ENCODE measurements at regions not wholly inside any gene's neighbourhood (a gene's known extent, or its start where the extent isn't known, plus 50 kb on each side); places are given as distances from the start of the nearest gene placed in this dataset.

DNA sequence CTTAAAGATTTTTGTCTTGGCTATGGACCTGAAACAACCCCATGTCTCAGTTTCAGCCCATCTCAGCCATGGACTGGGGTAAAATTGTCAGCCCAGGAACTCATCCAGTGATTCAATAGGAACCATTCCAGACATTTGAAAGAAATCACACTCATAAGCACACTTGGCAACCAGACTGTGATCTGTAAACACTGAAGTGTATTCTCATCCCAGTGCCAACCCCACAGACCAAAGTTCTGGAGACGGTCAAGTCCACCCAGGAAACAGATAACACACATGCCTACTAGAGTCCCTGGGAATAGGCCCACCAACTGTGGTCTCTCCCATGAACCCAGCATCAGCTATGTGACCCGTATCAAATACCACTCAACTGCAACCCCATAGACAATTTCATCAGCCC is 804.6 kb downstream of the TRHDE start:
- 21% methylated on average over 2 of the region's 2 CpGs for WGBS (ENCODE audit: insufficient coverage, low coverage, low lambda C conversion rate, missing lambda C conversion rate)
- intact Hi-C loops (cut with DNase I): no loop called here
- peak in 1 of 3 donors; percentile 79 for DNase-seq
- TF ChIP-seq CTCF (IDR thresholded peaks at IDR 0.05): no peak
- no peak for TF ChIP-seq POLR2A (IDR thresholded peaks at IDR 0.05)
- Histone ChIP-seq H3K4me1 (peaks cover 0 to 12% (median 6%) of the 10 kb centered on the region in 4 donors), H3K27me3 (no peaks in the 10 kb centered on the region), H3K36me3 (no peaks in the 10 kb centered on the region), H3K27ac (peak overlapping the region in 1 of 3 donors; percentile 5), H3K9me3 (no peaks in the 10 kb centered on the region), H3K4me3 (no peak overlapping the region)
- peak; percentile 96 to 99 (median 97) for ATAC-seq

DNA sequence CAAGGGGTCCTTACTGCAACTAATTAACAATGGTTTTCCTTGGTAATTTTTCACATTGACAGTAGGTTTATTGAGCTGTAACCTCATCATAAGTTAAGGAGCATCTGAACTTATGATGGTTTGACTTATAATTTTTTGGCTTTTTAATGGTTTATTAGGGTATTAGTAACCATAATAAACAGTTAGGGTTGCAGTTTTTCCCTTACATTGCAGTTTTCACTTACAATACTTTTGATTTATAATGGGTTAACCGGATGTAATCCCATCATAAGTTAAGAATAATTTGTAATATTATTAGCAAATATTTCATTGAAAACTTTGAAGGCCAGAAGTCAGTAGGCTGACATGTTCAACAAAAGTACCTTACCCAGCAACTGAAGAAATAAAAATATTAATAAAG is 811.6 kb downstream of the TRHDE start:
- Histone ChIP-seq H3K36me3 (no peaks in the 10 kb centered on the region), H3K9me3 (no peaks in the 10 kb centered on the region), H3K27ac (no peak overlapping the region), H3K4me3 (no peak overlapping the region), H3K4me1 (no peaks in the 10 kb centered on the region), H3K27me3 (no peaks in the 10 kb centered on the region)
- 64% methylated on average over 1 of the region's 1 CpG for WGBS (ENCODE audit: insufficient coverage, low coverage, low lambda C conversion rate, missing lambda C conversion rate)
- TF ChIP-seq CTCF (IDR thresholded peaks at IDR 0.05) (no peak), POLR2A (IDR thresholded peaks at IDR 0.05) (no peak)
- intact Hi-C loops (cut with DNase I): no loop called here
- ATAC-seq (no peak), DNase-seq (no peak)

DNA sequence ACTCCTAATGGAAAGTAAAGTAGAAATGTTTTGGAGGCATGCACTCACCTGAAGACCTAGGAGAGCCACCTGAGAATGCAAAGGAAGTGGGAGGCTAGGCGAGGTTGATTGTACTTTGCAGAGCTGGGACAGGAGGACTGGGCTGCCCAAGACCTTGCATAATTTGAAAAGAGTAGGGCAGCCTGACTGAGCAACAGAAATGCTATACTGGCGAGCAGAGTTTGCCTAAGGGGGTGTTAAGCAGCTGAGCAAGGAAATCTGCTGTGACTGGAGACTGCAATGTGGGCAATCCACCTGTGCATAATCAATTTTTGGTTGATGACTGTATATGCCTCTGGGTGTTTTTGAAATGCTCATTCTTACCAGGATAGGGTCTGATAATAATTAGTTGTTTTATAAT is 834.1 kb downstream of the TRHDE start:
- Histone ChIP-seq H3K36me3 (no peaks in the 10 kb centered on the region), H3K27ac (no peak overlapping the region), H3K4me1 (no peaks in the 10 kb centered on the region), H3K9me3 (no peaks in the 10 kb centered on the region), H3K4me3 (no peak overlapping the region), H3K27me3 (no peaks in the 10 kb centered on the region)
- 80% methylated on average over 2 of the region's 2 CpGs for WGBS (ENCODE audit: insufficient coverage, low coverage, low lambda C conversion rate, missing lambda C conversion rate)
- DNase-seq (no peak), ATAC-seq (no peak)
- TF ChIP-seq CTCF (IDR thresholded peaks at IDR 0.05): no peak
- intact Hi-C loops (cut with DNase I): no loop called here

DNA sequence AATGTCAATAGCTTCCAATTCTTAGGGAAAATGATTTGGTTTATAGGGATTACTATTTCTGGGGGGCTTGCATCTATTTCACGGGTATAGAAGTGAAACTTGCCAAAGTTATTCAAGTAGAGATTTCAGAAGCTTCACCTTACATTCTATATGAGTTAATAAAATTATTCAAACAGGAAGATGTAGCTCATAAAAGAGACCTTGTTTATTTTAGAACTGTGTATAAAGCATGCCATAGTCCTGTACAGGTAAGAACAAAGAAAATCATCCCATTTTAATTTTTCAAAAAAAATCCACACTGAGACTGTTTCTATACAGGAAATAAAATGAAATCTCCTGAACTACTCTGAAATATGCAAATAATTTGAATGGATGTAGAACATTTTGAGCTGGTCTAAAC is 834.7 kb downstream of the TRHDE start:
- no peaks in the 10 kb centered on the region for H3K36me3 ChIP-seq
- H3K4me3 ChIP-seq: no peak overlapping the region
- peaks cover 0 to 4% (median 0%) of the 10 kb centered on the region in 4 donors for H3K4me1 ChIP-seq
- ATAC-seq (no peak), DNase-seq (no peak)
- no peak for TF ChIP-seq CTCF (IDR thresholded peaks at IDR 0.05)
- no peak for TF ChIP-seq POLR2A (IDR thresholded peaks at IDR 0.05)
- no peak overlapping the region for H3K27ac ChIP-seq
- 73% methylated on average over 1 of the region's 1 CpG for WGBS (ENCODE audit: insufficient coverage, low coverage, low lambda C conversion rate, missing lambda C conversion rate)
- intact Hi-C loops (cut with DNase I): no loop called here
- H3K27me3 ChIP-seq: no peaks in the 10 kb centered on the region
- no peaks in the 10 kb centered on the region for H3K9me3 ChIP-seq

- Histone ChIP-seq H3K27ac (no peak overlapping the region), H3K4me3 (no peak overlapping the region), H3K27me3 (no peaks in the 10 kb centered on the region), H3K4me1 (peaks cover 0 to 4% (median 0%) of the 10 kb centered on the region in 4 donors), H3K9me3 (no peaks in the 10 kb centered on the region), H3K36me3 (no peaks in the 10 kb centered on the region)
- no peak for DNase-seq
- intact Hi-C loops (cut with DNase I): no loop called here
- no peak for ATAC-seq
- 88% methylated on average over 2 of the region's 2 CpGs for WGBS (ENCODE audit: insufficient coverage, low coverage, low lambda C conversion rate, missing lambda C conversion rate)
- TF ChIP-seq CTCF (IDR thresholded peaks at IDR 0.05) (no peak), POLR2A (IDR thresholded peaks at IDR 0.05) (no peak)
Observed at GRCh38 chr12:73110816-73111215, 838.6 kb downstream of the TRHDE start.
